Right lobe of liver (tissue), 6 donors: ENCODE measurements at regions not wholly inside any gene's neighbourhood (a gene's known extent, or its start where the extent isn't known, plus 50 kb on each side); places are given as distances from the start of the nearest gene placed in this dataset.

Experiments
- ATAC-seq, 4 donors: fragments of 200-7000 bp; cut with Tn5 transposase; one replicate each; pipeline ENCODE4 v1.9.1; 2020; ENCODE audit warnings: mild to moderate bottlenecking in 4 of 4, moderate library complexity in 4 of 4
- DNase-seq, 3 donors: peaks; one replicate each; pipeline ENCODE4 v3.0.0-alpha.2; 2020
- H3K27ac ChIP-seq, 3 donors: fragments of 200-600 bp; one replicate each; pipeline ENCODE4 v1.8.0; 2022
- H3K27me3 ChIP-seq, 2 donors: fragments of 200-600 bp; one replicate each; pipeline ENCODE4 v1.8.0; 2022
- H3K36me3 ChIP-seq, 4 donors: fragments of 200-600 bp; sonication (generic) in 1 of 4; one replicate each; pipeline versions ENCODE4 v1.5.1 to v1.8.0; 2017 to 2022; ENCODE audit warnings: control low read depth in 1 of 4
- H3K4me1 ChIP-seq, 4 donors: fragments of 200-600 bp; sonication (generic) in 1 of 4; one replicate each; pipeline versions ENCODE4 v1.5.1 to v1.8.0; 2017 to 2022; ENCODE audit warnings: control low read depth in 1 of 4
- H3K4me3 ChIP-seq, 3 donors: fragments of 200-600 bp; one replicate each; pipeline ENCODE4 v1.8.0; 2022
- H3K9me3 ChIP-seq, 4 donors: fragments of 200-600 bp; sonication (generic) in 1 of 4; one replicate each; pipeline versions ENCODE4 v1.5.1 to v1.8.0; 2017 to 2022; ENCODE audit warnings: control low read depth in 1 of 4
- CTCF ChIP-seq, 4 donors: fragments of 200-600 bp in 3 of 4; fragments of 450-650 bp in 1 of 4; IDR thresholded peaks; one replicate each; pipeline versions ENCODE4 v1.5.1 to v1.8.0; 2016 to 2022; ENCODE audit warnings: antibody characterized with exemption in 4 of 4, mild to moderate bottlenecking in 2 of 4
- POLR2A ChIP-seq: fragments of 450-650 bp; IDR thresholded peaks from one replicate; pipeline ENCODE4 v1.6.1; 2017; ENCODE audit warnings: antibody characterized with exemption, mild to moderate bottlenecking
- WGBS: methylation state at CpG from one replicate; pipeline ENCODE4 v1.1.6; 2018; ENCODE audit warnings: low coverage, low lambda C conversion rate; ENCODE audit not compliant: insufficient coverage; ENCODE audit errors: missing lambda C conversion rate; 5-methylcytosine and 5-hydroxymethylcytosine counted together
- intact Hi-C, 2 donors: fragments of 100-400 bp; cut with DNase I; formaldehyde crosslinking; loops; one replicate each; pipeline versions ENCODE4 v1.11.2 to v1.14.1; 2022
- donor health status: DM: no; HTN: yes; CAD: no.
- donor health status: DM: no; HTN: no; CAD: no.
- donor health status: DM: no; HTN: no; CAD: no.
- donor health status: DM: no; HTN: yes; CAD: no.
- donor health status: DM: no; HTN: yes; CAD: no.

GRCh38 chr6:166692723-166693302 is 65.8 kb upstream of the RPS6KA2 start:
- DNase-seq = no peak
- ATAC-seq = no peak
- WGBS = 54% methylated on average over 5 of the region's 12 CpGs
- Histone ChIP-seq H3K27ac (no peak overlapping the region), H3K36me3 (no peaks in the 10 kb centered on the region), H3K9me3 (no peaks in the 10 kb centered on the region), H3K27me3 (no peaks in the 10 kb centered on the region), H3K4me3 (no peak overlapping the region), H3K4me1 (no peaks in the 10 kb centered on the region)
- intact Hi-C loops = no loop called here
- TF ChIP-seq CTCF (IDR thresholded peaks at IDR 0.05) (no peak), POLR2A (no peak)

GRCh38 chr6:166691746-166692145 is 64.7 kb upstream of the RPS6KA2 start:
- no peak for DNase-seq
- TF ChIP-seq CTCF (IDR thresholded peaks at IDR 0.05) = no peak
- TF ChIP-seq POLR2A = no peak
- intact Hi-C loops = no loop called here
- no peak overlapping the region for H3K27ac ChIP-seq
- H3K4me3 ChIP-seq = no peak overlapping the region
- no peaks in the 10 kb centered on the region for H3K9me3 ChIP-seq
- H3K27me3 ChIP-seq = no peaks in the 10 kb centered on the region
- WGBS = 34% methylated on average over 7 of the region's 7 CpGs
- no peaks in the 10 kb centered on the region for H3K36me3 ChIP-seq
- ATAC-seq = no peak
- no peaks in the 10 kb centered on the region for H3K4me1 ChIP-seq

GRCh38 chr6:166691199-166691598 is 64.1 kb upstream of the RPS6KA2 start:
- ATAC-seq (peak in 1 of 4 donors; percentile 30), DNase-seq (no peak)
- H3K9me3 ChIP-seq = no peaks in the 10 kb centered on the region
- TF ChIP-seq POLR2A (no peak), CTCF (IDR thresholded peaks at IDR 0.05) (no peak)
- no peak overlapping the region for H3K27ac ChIP-seq
- H3K27me3 ChIP-seq = no peaks in the 10 kb centered on the region
- H3K4me3 ChIP-seq = no peak overlapping the region
- no peaks in the 10 kb centered on the region for H3K4me1 ChIP-seq
- intact Hi-C loops = no loop called here
- WGBS = 71% methylated on average over 10 of the region's 10 CpGs
- H3K36me3 ChIP-seq = no peaks in the 10 kb centered on the region

GRCh38 chr6:166689687-166690086 is 62.6 kb upstream of the RPS6KA2 start:
- no peaks in the 10 kb centered on the region for H3K27me3 ChIP-seq
- no peak for ATAC-seq
- H3K27ac ChIP-seq = no peak overlapping the region
- H3K9me3 ChIP-seq = no peaks in the 10 kb centered on the region
- no peaks in the 10 kb centered on the region for H3K4me1 ChIP-seq
- 50% methylated on average over 1 of the region's 8 CpGs for WGBS
- H3K4me3 ChIP-seq = no peak overlapping the region
- H3K36me3 ChIP-seq = no peaks in the 10 kb centered on the region
- TF ChIP-seq CTCF (IDR thresholded peaks at IDR 0.05) (no peak), POLR2A (no peak)
- intact Hi-C loops = no loop called here
- no peak for DNase-seq

- Histone ChIP-seq H3K9me3 (no peaks in the 10 kb centered on the region), H3K27ac (no peak overlapping the region), H3K36me3 (no peaks in the 10 kb centered on the region), H3K27me3 (no peaks in the 10 kb centered on the region), H3K4me1 (no peaks in the 10 kb centered on the region), H3K4me3 (no peak overlapping the region)
- intact Hi-C loops = no loop called here
- TF ChIP-seq POLR2A (no peak), CTCF (IDR thresholded peaks at IDR 0.05) (no peak)
- ATAC-seq (no peak), DNase-seq (no peak)
- 86% methylated on average over 7 of the region's 9 CpGs for WGBS
Observed at GRCh38 chr6:166688901-166689300, 61.9 kb upstream of the RPS6KA2 start.
